Stomach (tissue), 8 donors: ENCODE measurements at regions not wholly inside any gene's neighbourhood (a gene's known extent, or its start where the extent isn't known, plus 50 kb on each side); places are given as distances from the start of the nearest gene placed in this dataset.
A peak's percentile ranks its signal among the peaks of the same experiment; 100 is the strongest.

Experiments used
- DNase-seq, 2 donors: peaks; one replicate each; pipeline versions ENCODE4 v3.0.0 to v3.0.0-alpha.2; 2013 to 2019
- H3K27ac ChIP-seq, 5 donors: fragments of 200-600 bp in 4 of 5; sonication (generic) in 4 of 5; one replicate each; pipeline ENCODE4 v1.5.1; 2013 to 2019; ENCODE audit warnings: mild to moderate bottlenecking in 1 of 5, moderate library complexity in 1 of 5
- H3K27me3 ChIP-seq, 3 donors: fragments of 200-600 bp; sonication (generic); one replicate each; pipeline ENCODE4 v1.5.1; 2017 to 2019; ENCODE audit warnings: mixed run types in 1 of 3
- H3K36me3 ChIP-seq, 4 donors: fragments of 200-600 bp; sonication (generic); 1 replicate in 3 of 4; 2 replicates in 1 of 4; pipeline ENCODE4 v1.5.1; 2016 to 2019
- H3K4me1 ChIP-seq, 4 donors: fragments of 200-600 bp; sonication (generic); one replicate each; pipeline ENCODE4 v1.5.1; 2016 to 2019
- H3K4me3 ChIP-seq, 4 donors: fragments of 200-600 bp; sonication (generic) in 3 of 4; one replicate each; pipeline ENCODE4 v1.5.1; 2016 to 2019; ENCODE audit warnings: mild to moderate bottlenecking in 1 of 4
- H3K9me3 ChIP-seq, 4 donors: fragments of 200-600 bp; sonication (generic); one replicate each; pipeline ENCODE4 v1.5.1; 2016 to 2019
- EP300 ChIP-seq: sonication (generic); formaldehyde crosslinking; IDR thresholded peaks from one replicate; pipeline ENCODE4 v1.6.1; 2017; ENCODE audit warnings: antibody characterized with exemption
- POLR2A ChIP-seq, 4 donors: fragments of 450-650 bp; IDR thresholded peaks; one replicate each; pipeline ENCODE4 v1.6.1; 2016; ENCODE audit warnings: antibody characterized with exemption in 4 of 4, control low read depth in 2 of 4, mild to moderate bottlenecking in 1 of 4, moderate library complexity in 1 of 4
- POLR2AphosphoS5 ChIP-seq, 3 donors: sonication (generic); formaldehyde crosslinking; IDR thresholded peaks; one replicate each; pipeline ENCODE4 v1.6.1; 2016; ENCODE audit warnings: antibody characterized with exemption in 3 of 3
- WGBS, 5 donors: extraction: QIAGEN DNeasy Blood & Tissue Kit in 3 of 5; methylation state at CpG; one replicate each; pipeline versions ENCODE4 v1.1.5 to v1.1.7; 2013 to 2018; 5-methylcytosine and 5-hydroxymethylcytosine counted together
- intact Hi-C: fragments of 100-400 bp; cut with DNase I; formaldehyde crosslinking; loops from one replicate; pipeline ENCODE4 v1.15.1; 2023; ENCODE audit warnings: low total_unique reads
- TF ChIP-seq, protein P1 (sequence below), 7 experiments: fragments of 450-650 bp in 4 of 7; fragments of 200-600 bp in 3 of 7; sonication (generic) in 3 of 7; IDR thresholded peaks; one replicate each; pipeline ENCODE4 v1.5.1; 2016 to 2019; ENCODE audit warnings: antibody characterized with exemption in 7 of 7, control low read depth in 2 of 7, mild to moderate bottlenecking in 1 of 7
- donor health status: healthy with polysubstance abuse.
- donor health status: Bipolar disorder and iron deficiency.
- donor health status: healthy.

- peak in 1 of 2 donors; percentile 5 for DNase-seq
- H3K27ac ChIP-seq, result no peak overlapping the region
- intact Hi-C loops, result no loop called here
- H3K27me3 ChIP-seq, result peaks cover 0 to 4% (median 0%) of the 10 kb centered on the region in 3 donors
- H3K4me3 ChIP-seq, result no peak overlapping the region
- H3K4me1 ChIP-seq, result no peaks in the 10 kb centered on the region
- no peaks in the 10 kb centered on the region for H3K9me3 ChIP-seq
- 48 to 69% (median 65%) methylated on average over 9 to 12 of the region's 12 CpGs for WGBS, 5 donors
- H3K36me3 ChIP-seq, result no peaks in the 10 kb centered on the region
- TF ChIP-seq POLR2A (IDR thresholded peaks at IDR 0.05) (no peak), EP300 (no peak), POLR2AphosphoS5 (IDR thresholded peaks at IDR 0.05) (no peak)
- TF ChIP-seq, protein P1, sequence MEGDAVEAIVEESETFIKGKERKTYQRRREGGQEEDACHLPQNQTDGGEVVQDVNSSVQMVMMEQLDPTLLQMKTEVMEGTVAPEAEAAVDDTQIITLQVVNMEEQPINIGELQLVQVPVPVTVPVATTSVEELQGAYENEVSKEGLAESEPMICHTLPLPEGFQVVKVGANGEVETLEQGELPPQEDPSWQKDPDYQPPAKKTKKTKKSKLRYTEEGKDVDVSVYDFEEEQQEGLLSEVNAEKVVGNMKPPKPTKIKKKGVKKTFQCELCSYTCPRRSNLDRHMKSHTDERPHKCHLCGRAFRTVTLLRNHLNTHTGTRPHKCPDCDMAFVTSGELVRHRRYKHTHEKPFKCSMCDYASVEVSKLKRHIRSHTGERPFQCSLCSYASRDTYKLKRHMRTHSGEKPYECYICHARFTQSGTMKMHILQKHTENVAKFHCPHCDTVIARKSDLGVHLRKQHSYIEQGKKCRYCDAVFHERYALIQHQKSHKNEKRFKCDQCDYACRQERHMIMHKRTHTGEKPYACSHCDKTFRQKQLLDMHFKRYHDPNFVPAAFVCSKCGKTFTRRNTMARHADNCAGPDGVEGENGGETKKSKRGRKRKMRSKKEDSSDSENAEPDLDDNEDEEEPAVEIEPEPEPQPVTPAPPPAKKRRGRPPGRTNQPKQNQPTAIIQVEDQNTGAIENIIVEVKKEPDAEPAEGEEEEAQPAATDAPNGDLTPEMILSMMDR (IDR thresholded peaks at IDR 0.05), result no peak
Measured at GRCh38 chrX:22433292-22434070, 160.8 kb downstream of the CBLL2 start.

- H3K27me3 ChIP-seq, result no peaks in the 10 kb centered on the region
- no peaks in the 10 kb centered on the region for H3K36me3 ChIP-seq
- H3K27ac ChIP-seq, result no peak overlapping the region
- intact Hi-C loops, result no loop called here
- WGBS, 5 donors, result 64 to 95% (median 87%) methylated on average over 1 of the region's 1 CpG; no CpG with 5 or more reads in 1 of the 5 donors
- H3K9me3 ChIP-seq, result peaks cover 0 to 5% (median 0%) of the 10 kb centered on the region in 4 donors
- no peak overlapping the region for H3K4me3 ChIP-seq
- no peak for DNase-seq
- TF ChIP-seq POLR2AphosphoS5 (IDR thresholded peaks at IDR 0.05) (no peak), EP300 (no peak), POLR2A (IDR thresholded peaks at IDR 0.05) (no peak)
- TF ChIP-seq, protein P1 (IDR thresholded peaks at IDR 0.05), result no peak
- no peaks in the 10 kb centered on the region for H3K4me1 ChIP-seq
Measured at GRCh38 chrX:22445880-22446279, 173.2 kb downstream of the CBLL2 start.

- DNase-seq, result no peak
- no peak for TF ChIP-seq EP300
- no peak for TF ChIP-seq POLR2A (IDR thresholded peaks at IDR 0.05)
- TF ChIP-seq, protein P1 (IDR thresholded peaks at IDR 0.05), result no peak
- 72 to 89% (median 80%) methylated on average over 2 of the region's 2 CpGs for WGBS, 5 donors
Measured at GRCh38 chrX:22462959-22463358, 190.2 kb downstream of the CBLL2 start.

GRCh38 chrX:22467571-22467970, 194.9 kb downstream of the CBLL2 start:
- Histone ChIP-seq H3K27ac (no peak overlapping the region), H3K27me3 (no peaks in the 10 kb centered on the region), H3K4me3 (no peak overlapping the region), H3K4me1 (no peaks in the 10 kb centered on the region), H3K36me3 (no peaks in the 10 kb centered on the region), H3K9me3 (peaks cover 0 to 5% (median 0%) of the 10 kb centered on the region in 4 donors)
- DNase-seq, result no peak
- TF ChIP-seq EP300, result no peak
- TF ChIP-seq, protein P1 (IDR thresholded peaks at IDR 0.05), result no peak
- no peak for TF ChIP-seq POLR2AphosphoS5 (IDR thresholded peaks at IDR 0.05)
- TF ChIP-seq POLR2A (IDR thresholded peaks at IDR 0.05), result no peak
- intact Hi-C loops, result no loop called here
- WGBS, 5 donors, result 49 to 62% (median 57%) methylated on average over 2 of the region's 2 CpGs

More at GRCh38 chrX:22462959-22463358, 190.2 kb downstream of the CBLL2 start:
- Histone ChIP-seq H3K27me3 (no peaks in the 10 kb centered on the region), H3K4me1 (no peaks in the 10 kb centered on the region), H3K9me3 (no peaks in the 10 kb centered on the region), H3K36me3 (no peaks in the 10 kb centered on the region), H3K4me3 (no peak overlapping the region), H3K27ac (no peak overlapping the region)
- intact Hi-C loops, result no loop called here
